ENCODE measurements at regions not wholly inside any gene's neighbourhood (a gene's known extent, or its start where the extent isn't known, plus 50 kb on each side); places are given as distances from the start of the nearest gene placed in this dataset.
A peak's percentile ranks its signal among the peaks of the same experiment; 100 is the strongest.

GRCh38 chr13:103883698-103884097 is 817.5 kb upstream of the SLC10A2 start:
- no peak overlapping the region for H3K27ac ChIP-seq (ENCODE audit: low read depth, low read length)
- ChIA-PET RAD21 (ENCODE audit: low non-redundant PET in 1 of 2, low total read pairs in 2 of 2, uncharacterized antibody in 2 of 2, unreplicated experiment in 2 of 2) (no interaction called here), CTCF (no interaction called here), POLR2A (no interaction called here)
- TF ChIP-seq CBX3 (IDR thresholded peaks at IDR 0.05; ENCODE audit: low read depth) (no peak), ATF3 (IDR thresholded peaks at IDR 0.05) (no peak), SRF (IDR thresholded peaks at IDR 0.05; ENCODE audit: low read depth) (no peak), ELF1 (IDR thresholded peaks at IDR 0.05; ENCODE audit: borderline replicate concordance, low read depth) (no peak), MAX (IDR thresholded peaks at IDR 0.05) (no peak), FOSL1 (IDR thresholded peaks at IDR 0.05; ENCODE audit: low read depth) (no peak), JUND (IDR thresholded peaks at IDR 0.05) (no peak), CEBPB (IDR thresholded peaks at IDR 0.05; ENCODE audit: low read depth) (no peak), CTCF (IDR thresholded peaks at IDR 0.05 in 2 of 3, conservative IDR thresholded peaks at IDR 0.05 in 1 of 3; ENCODE audit: borderline replicate concordance in 1 of 3, insufficient read depth in 1 of 3, low read depth in 2 of 3, low read length in 2 of 3) (no peak), YY1 (IDR thresholded peaks at IDR 0.05; ENCODE audit: extremely low read depth, insufficient replicate concordance, low read depth, low read length) (no peak), TCF7L2 (IDR thresholded peaks at IDR 0.05; ENCODE audit: borderline replicate concordance, extremely low read depth, insufficient read depth, insufficient read length) (no peak), EZH2 (IDR thresholded peaks at IDR 0.05) (no peak), REST (IDR thresholded peaks at IDR 0.05; ENCODE audit: low read depth) (no peak)
- no peak overlapping the region for H3K9ac ChIP-seq (ENCODE audit: low read length)
- H3K36me3 ChIP-seq (ENCODE audit: control insufficient read depth in 1 of 2, insufficient read depth in 2 of 2, low read length in 2 of 2), result no peaks in the 10 kb centered on the region
- H3K4me2 ChIP-seq (ENCODE audit: low read length), result peak overlapping the region; percentile 61; the same call in 1 of the 2 replicates
- no peaks in the 10 kb centered on the region for H3K27me3 ChIP-seq (ENCODE audit: insufficient read depth, low read length)
- H3K4me1 ChIP-seq (ENCODE audit: control insufficient read depth in 1 of 2, insufficient read depth in 2 of 2, low read length in 2 of 2), result peaks cover 0 to 9% of the 10 kb centered on the region in 2 experiments; a peak in 1 of 4 replicates
- ATAC-seq (no peak), DNase-seq (ENCODE audit: low read depth, low spot score) (no peak)
- H3K9me3 ChIP-seq (ENCODE audit: control insufficient read depth in 1 of 2, insufficient read depth in 1 of 2, low read depth in 1 of 2, low read length in 2 of 2), result no peaks in the 10 kb centered on the region
- no peaks in the 10 kb centered on the region for H3K9me2 ChIP-seq (ENCODE audit: insufficient read depth)
- intact Hi-C loops (cut with micrococcal nuclease), result loop anchor here (5.0 to 10.0 kb wide), 2 partner anchors 681 to 889 kb away; no protein-coding TSS in a partner anchor
- no TSS peak for BruUV-seq (replicated peaks)
- H3K4me3 ChIP-seq (replicated peaks in 1 of 2; ENCODE audit: low read depth in 1 of 2, low read length in 2 of 2), result no peak overlapping the region
- no peaks in the 10 kb centered on the region for H3K79me2 ChIP-seq (ENCODE audit: insufficient read depth, low read length)
- no peaks in the 10 kb centered on the region for H4K20me1 ChIP-seq (ENCODE audit: insufficient read depth)
- no peak overlapping the region for H2AFZ ChIP-seq (ENCODE audit: low read depth, low read length, poor library complexity, severe bottlenecking)

All from HCT116 (cell line).